ENCODE measurements at regions not wholly inside any gene's neighbourhood (a gene's known extent, or its start where the extent isn't known, plus 50 kb on each side); places are given as distances from the start of the nearest gene placed in this dataset.
A peak's percentile ranks its signal among the peaks of the same experiment; 100 is the strongest.

DNA sequence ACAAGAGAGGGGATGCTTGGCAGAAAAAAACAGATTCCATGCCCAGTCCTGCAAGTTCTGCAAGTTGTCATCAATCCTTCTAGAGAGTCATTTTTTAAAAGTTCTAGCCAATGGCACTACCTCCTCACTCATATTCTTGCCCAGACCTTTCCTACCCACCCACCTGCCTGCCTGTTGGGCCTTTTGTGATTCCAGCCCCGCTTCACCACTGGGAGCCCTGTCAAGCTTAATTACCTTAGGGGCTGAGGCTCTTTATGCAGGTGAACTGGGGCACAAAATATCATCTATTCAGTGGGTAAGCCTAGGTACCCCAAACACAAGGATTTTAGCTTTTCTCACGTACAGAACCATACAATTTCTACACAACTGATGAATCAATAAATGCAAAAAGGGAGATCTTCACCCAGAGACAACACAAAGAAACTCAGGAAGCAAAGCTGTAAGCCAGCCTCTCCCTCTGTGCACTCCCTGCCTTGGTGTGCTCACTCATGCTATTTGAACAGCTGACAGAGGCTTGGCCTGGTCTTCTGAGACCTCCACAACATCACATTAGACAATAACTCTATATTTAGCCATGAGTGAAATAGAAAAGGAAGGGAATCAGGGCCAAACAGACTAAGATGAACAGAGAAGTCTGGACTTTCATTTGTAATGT is 222.6 kb downstream of the HTR7 start:
- DNase-seq = peak; percentile 2

DNA sequence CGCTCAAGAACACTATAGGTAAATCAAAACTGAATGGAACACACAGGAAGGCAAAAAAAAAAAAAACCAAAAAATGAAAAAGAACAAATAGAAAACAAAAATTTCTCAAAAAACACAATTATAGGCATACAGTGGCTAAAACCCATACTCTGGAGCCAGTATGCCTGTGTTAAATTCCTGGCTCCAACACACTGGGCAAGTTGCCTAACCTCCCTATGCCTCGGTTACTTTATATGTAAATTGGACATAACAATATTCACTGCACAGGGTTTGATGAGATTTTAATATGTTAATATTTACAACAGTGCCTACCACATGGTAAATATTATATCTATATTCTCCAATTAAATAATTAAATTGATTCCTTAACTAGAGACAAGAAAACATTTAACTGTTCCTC is 217.1 kb downstream of the HTR7 start:
- DNase-seq = peak; percentile 16

DNA sequence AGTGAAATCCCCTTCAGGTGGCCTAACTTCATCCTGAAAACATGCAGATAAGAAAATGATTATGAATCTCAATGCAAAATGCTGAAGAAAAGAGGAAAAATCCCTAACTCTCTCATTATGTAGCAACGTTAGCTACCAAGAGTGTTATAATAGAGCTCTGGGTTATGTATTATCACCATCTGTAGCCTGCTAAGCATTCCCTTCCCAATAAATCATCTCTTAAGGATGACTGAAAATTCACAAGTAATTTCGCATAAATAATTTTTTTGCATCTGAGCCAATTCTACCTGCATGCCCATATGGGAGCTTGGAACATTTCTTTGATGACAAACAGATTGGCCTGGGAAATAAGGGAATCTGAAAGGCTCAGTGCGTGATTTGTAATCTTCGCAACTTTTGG is 216.1 kb downstream of the HTR7 start:
- DNase-seq = peak; percentile 66

DNA sequence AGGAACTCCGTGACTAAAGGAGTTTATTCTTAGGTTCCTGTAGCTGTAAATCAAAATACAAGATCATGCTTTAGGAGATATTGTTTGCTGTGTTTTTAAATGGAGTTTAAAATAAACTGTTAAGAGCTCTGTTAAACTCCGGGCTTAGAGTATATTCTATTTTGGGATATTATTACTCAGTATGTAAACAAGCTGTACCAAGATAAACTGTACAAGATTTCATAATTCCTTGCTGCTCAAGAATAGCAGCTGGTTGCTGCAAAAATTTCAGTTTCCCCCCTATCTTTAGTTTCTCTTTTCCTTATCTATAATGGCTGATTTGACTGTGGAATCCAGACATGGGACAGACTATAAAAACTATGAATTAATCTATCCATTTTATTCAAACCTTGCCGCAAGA is 215.7 kb downstream of the HTR7 start:
- no peak for DNase-seq

DNA sequence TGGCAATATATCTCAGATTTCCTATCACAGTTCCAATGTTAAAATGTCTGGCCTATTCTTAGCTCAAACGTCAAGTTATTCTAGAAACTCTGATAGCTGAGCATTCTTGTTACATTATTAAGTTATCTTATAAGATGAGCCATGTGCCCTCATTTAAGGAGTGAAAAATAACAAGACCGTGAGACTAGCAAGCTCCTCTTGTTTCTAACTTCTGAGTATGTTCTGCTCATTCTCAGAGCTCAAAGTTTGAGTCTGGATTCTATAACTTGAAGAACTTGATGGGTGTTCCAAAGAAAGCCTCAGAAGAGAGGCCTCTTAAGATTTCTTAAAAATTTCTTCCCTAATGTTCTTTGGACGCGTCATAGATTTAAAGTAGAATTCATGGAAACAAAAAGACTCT is 215.2 kb downstream of the HTR7 start:
- DNase-seq = no peak

DNA sequence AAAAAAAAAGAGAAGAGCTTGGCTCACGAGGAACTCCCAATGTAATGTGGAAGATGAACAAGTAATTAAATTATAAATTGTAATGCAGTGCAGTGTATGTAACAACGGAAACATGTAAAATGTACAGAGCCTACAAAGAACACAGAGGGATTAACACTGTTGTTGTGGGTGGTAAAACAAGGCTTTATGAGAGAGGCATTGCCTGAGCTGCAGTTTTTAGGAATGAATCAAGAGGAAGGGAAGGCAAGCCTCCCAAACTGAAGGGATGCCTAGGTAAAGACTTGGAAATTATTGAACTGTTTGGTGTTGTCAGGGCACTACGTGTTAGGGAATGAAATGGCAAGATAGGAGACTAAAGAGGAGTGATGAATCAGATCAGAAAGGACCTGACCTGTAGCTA is 213.7 kb downstream of the HTR7 start:
- DNase-seq = no peak

DNA sequence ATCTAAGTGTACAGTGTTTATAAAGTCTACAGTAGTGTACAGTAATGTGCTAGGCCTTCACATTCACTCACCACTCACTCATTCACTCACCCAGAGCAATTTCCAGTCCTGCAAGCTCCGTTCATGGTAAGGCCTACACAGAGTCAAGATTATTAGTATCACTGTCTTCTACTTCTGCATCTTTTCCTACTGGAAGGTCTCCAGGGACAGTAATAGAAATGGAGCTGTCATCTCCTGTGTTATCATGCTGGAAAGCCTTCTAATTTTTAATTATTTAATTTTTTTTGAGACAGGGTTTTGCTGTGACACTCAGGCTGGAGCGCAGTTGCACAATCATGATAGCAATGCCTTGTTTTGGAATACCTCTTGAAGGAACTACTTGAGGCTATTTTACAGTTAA is 207.0 kb downstream of the HTR7 start:
- no peak for DNase-seq

DNA sequence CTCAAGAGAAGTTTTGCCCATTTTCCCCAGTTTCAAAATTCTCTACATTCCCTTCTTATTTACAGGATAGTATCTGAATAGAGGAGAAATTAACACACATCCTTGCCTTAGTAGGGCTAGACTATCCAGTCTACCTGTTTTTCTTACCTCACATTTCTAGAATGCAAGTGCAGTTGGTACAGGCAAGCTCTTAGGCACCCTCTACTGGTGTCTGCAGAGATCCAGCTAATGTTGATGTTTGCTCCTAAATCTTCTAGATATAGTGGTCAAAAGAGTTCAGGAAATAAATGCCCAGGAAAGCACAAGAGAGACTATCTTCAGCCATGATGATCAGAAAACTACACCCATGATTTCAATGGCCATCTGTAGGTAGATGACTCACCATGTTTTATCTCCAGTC is 205.3 kb downstream of the HTR7 start:
- DNase-seq = no peak

DNA sequence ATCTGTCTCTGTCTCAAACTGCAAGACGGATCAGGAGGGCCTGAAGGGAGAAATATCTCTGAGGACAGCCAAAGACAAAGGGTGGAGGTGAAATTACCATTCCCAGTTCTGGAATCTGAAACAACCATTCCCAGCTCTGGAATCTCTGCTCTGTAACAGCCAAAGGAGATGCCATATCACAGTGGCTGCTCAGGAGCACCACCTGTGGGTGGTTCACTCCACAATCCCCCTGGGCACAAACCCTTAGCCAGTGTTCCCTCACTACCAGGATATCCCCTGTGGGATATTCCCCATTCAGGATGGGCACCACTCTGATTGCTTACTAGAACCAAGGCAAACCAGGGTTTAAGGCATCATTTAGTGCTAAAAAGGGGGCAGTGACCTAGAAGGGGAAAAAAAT is 199.0 kb downstream of the HTR7 start:
- no peak for DNase-seq

DNA sequence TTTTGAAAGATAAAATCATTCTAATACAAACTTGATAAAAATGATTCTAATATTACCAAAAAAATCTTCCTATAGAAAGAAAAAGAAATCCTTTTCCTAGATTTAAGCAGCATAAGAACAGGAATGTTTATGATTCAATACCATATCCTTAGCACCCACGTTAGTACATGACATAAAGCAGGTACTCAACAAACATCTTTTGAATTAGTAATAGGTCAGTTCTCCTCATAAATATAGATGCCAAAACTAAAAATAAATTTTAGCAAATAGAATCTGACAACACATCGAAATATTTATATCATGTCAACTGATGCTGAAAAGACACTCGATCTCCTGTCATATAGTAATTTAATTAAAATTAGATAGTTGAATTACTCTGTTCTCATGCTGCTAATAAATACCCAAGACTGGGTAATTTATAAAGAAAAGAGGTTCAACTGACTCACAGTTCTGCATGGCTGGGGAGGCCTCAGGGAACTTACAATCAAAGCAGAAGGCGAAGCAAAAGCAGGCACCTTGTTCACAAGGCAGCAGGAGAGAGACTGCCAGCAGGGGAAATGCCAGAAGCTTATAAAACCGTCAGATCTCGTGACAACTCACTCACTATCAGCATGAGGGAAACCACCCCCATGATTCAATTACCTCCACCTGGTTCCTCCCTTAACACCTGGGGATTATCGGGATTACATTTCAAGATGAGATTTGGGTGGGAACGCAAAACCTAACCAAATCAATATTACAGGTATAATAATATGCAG is 191.8 kb downstream of the HTR7 start:
- DNase-seq = no peak

DNA sequence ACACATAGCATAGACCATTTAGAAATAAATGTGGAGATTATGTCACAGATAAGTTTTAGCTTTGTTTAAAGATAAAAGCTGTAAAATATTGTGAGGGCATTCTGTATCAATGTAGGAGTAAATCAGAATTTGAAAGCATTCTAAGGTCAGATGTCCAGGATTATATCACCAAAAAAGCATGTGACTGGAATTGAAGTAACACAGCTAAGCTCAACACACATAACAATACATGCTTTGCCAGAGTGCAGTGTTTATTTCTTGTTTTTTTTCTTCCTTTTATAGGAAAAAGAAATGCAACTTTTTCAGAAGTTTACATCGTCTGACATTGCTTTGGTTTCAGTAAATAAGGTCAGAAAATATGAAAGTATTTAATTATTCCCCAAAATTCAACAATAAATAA is 183.4 kb downstream of the HTR7 start:
- DNase-seq = no peak

DNA sequence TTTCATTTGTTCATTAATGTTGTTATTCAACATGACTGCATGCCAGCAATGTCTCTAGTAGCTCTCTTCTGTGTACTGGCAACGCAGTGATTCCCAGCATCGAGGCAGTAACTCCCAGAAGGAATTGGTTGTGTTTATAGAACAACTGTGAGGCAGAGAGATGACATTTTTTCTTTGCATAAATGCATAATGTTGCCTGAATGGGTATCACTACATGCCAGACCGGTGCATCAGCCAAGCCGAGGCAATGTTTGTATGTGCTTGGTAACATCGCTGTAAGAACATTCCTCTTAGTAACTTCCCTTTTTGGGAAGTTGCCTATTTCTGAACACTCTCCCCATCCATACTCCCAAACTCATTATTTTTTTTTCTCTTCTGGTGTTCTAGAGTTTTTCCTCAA is 182.9 kb downstream of the HTR7 start:
- DNase-seq = peak; percentile 21

DNA sequence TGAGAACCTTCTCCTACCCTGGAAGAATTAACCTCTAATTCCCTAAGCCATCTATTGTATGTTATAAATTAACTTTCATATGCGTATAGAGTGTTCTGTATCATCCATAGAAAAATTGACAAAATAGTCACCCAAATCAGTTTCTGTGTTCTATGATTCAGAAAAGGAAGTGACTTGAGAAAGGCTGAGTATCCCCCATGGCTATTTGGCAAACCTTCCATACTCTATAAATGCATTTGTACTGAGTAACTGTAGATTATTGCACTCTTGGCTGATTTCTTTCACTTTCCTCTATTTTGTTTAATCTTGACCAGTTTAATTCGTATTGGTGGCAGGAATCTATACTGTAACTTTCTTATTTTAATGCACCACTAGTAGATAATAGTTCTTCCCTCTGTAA is 182.2 kb downstream of the HTR7 start:
- no peak for DNase-seq

Measured in NCI-H446 treated with DMSO at 0.1 percent for 48 hours (cell line).